Cardiac muscle cell (in vitro differentiated cells and primary cell): ENCODE measurements at regions not wholly inside any gene's neighbourhood (a gene's known extent, or its start where the extent isn't known, plus 50 kb on each side); places are given as distances from the start of the nearest gene placed in this dataset.

Experiments used
- DNase-seq, 2 donors: peaks; one replicate each; pipeline versions ENCODE4 v3.0.0 to v3.0.0-alpha.2; 2010 to 2017; ENCODE audit warnings: low read depth in 1 of 2, low spot score in 1 of 2
- H3K27ac ChIP-seq: fragments of 200-600 bp; sonication (generic); 2 replicates; pipeline ENCODE4 v1.5.1; 2016
- H3K27me3 ChIP-seq: fragments of 200-600 bp; sonication (generic); 2 replicates; pipeline ENCODE4 v1.6.0; 2016; ENCODE audit warnings: control low read depth
- H3K36me3 ChIP-seq: fragments of 200-600 bp; sonication (generic); 2 replicates; pipeline ENCODE4 v1.5.1; 2016; ENCODE audit warnings: control low read depth
- H3K4me1 ChIP-seq: fragments of 200-600 bp; sonication (generic); 2 replicates; pipeline ENCODE4 v1.8.1; 2017; ENCODE audit warnings: low read depth, mild to moderate bottlenecking, mixed run types
- H3K4me3 ChIP-seq: fragments of 200-600 bp; sonication (generic); 2 replicates; pipeline ENCODE4 v1.5.1; 2016; ENCODE audit warnings: mild to moderate bottlenecking
- H3K9me3 ChIP-seq: fragments of 200-600 bp; sonication (generic); 2 replicates; pipeline ENCODE4 v1.5.1; 2017; ENCODE audit warnings: low read depth, mild to moderate bottlenecking, control low read depth
- CTCF ChIP-seq: IDR thresholded peaks from 2 replicates; pipeline ENCODE4 v1.5.1; 2012; ENCODE audit warnings: low read depth, mild to moderate bottlenecking, low read length

GRCh38 chrX:88526385-88526784, 220.6 kb upstream of the CPXCR1 start:
- Histone ChIP-seq H3K27me3 (no peaks in the 10 kb centered on the region), H3K27ac (no peak overlapping the region), H3K36me3 (no peaks in the 10 kb centered on the region), H3K4me1 (no peaks in the 10 kb centered on the region), H3K9me3 (no peaks in the 10 kb centered on the region), H3K4me3 (no peak overlapping the region)
- DNase-seq, result no peak
- TF ChIP-seq CTCF, result no peak

GRCh38 chrX:88558421-88558820, 188.6 kb upstream of the CPXCR1 start:
- H3K4me1 ChIP-seq, result peaks cover 17% of the 10 kb centered on the region
- no peak for TF ChIP-seq CTCF

GRCh38 chrX:88560673-88561330, 186.2 kb upstream of the CPXCR1 start:
- peak in 1 of 2 donors; percentile 0 for DNase-seq
- TF ChIP-seq CTCF, result no peak
- H3K4me1 ChIP-seq, result peaks cover 17% of the 10 kb centered on the region
- no peak overlapping the region for H3K27ac ChIP-seq
- no peaks in the 10 kb centered on the region for H3K36me3 ChIP-seq
- H3K4me3 ChIP-seq, result no peak overlapping the region
- H3K9me3 ChIP-seq, result no peaks in the 10 kb centered on the region
- H3K27me3 ChIP-seq, result no peaks in the 10 kb centered on the region

More at GRCh38 chrX:88558421-88558820, 188.6 kb upstream of the CPXCR1 start:
- Histone ChIP-seq H3K27ac (no peak overlapping the region), H3K36me3 (no peaks in the 10 kb centered on the region), H3K27me3 (no peaks in the 10 kb centered on the region), H3K9me3 (no peaks in the 10 kb centered on the region), H3K4me3 (no peak overlapping the region)
- no peak for DNase-seq

- no peaks in the 10 kb centered on the region for H3K27me3 ChIP-seq
- H3K9me3 ChIP-seq, result no peaks in the 10 kb centered on the region
- no peak for TF ChIP-seq CTCF
- H3K36me3 ChIP-seq, result no peaks in the 10 kb centered on the region
- no peak overlapping the region for H3K27ac ChIP-seq
- no peaks in the 10 kb centered on the region for H3K4me1 ChIP-seq
- no peak for DNase-seq
- no peak overlapping the region for H3K4me3 ChIP-seq
These were observed 162.7 kb upstream of the CPXCR1 start for GRCh38 chrX:88584283-88584682.

GRCh38 chrX:88586317-88586716, 160.7 kb upstream of the CPXCR1 start:
- TF ChIP-seq CTCF, result no peak
- no peak overlapping the region for H3K27ac ChIP-seq
- no peaks in the 10 kb centered on the region for H3K27me3 ChIP-seq
- H3K4me3 ChIP-seq, result no peak overlapping the region
- no peak for DNase-seq
- no peaks in the 10 kb centered on the region for H3K36me3 ChIP-seq
- no peaks in the 10 kb centered on the region for H3K4me1 ChIP-seq
- H3K9me3 ChIP-seq, result no peaks in the 10 kb centered on the region
